ENCODE measurements at regions not wholly inside any gene's neighbourhood (a gene's known extent, or its start where the extent isn't known, plus 50 kb on each side); places are given as distances from the start of the nearest gene placed in this dataset.
"Not testable (repeated sequence)": the region's sequence is repeated elsewhere in the genome, so short reads cannot be mapped to it uniquely, and the experiment has no call there.

- no peak for ATAC-seq (ENCODE audit: low FRiP score)
- DNase-seq (ENCODE audit: low spot score) = no peak
- no peak for TF ChIP-seq CTCF (IDR thresholded peaks at IDR 0.05)
Measured at GRCh38 chr13:103605546-103606326, 539.5 kb upstream of the SLC10A2 start.

- not testable (repeated sequence) for ATAC-seq (ENCODE audit: low FRiP score); DNase-seq (ENCODE audit: low spot score)
Measured at GRCh38 chr13:103599870-103600269, 533.7 kb upstream of the SLC10A2 start.

GRCh38 chr13:103598671-103599070 lies 532.5 kb upstream of the SLC10A2 start:
- no peak for TF ChIP-seq CTCF (IDR thresholded peaks at IDR 0.05)
- no peak for DNase-seq (ENCODE audit: low spot score)
- no peak for ATAC-seq (ENCODE audit: low FRiP score)

- ATAC-seq (ENCODE audit: low FRiP score) (no peak), DNase-seq (ENCODE audit: low spot score) (no peak)
- no peak for TF ChIP-seq CTCF (IDR thresholded peaks at IDR 0.05)
Measured at GRCh38 chr13:103573446-103573845, 507.2 kb upstream of the SLC10A2 start.

GRCh38 chr13:103568314-103568713 lies 502.1 kb upstream of the SLC10A2 start:
- no peak for ATAC-seq (ENCODE audit: low FRiP score)

GRCh38 chr13:103557878-103558277 lies 491.7 kb upstream of the SLC10A2 start:
- ATAC-seq (ENCODE audit: low FRiP score) = no peak
- no peak for TF ChIP-seq CTCF (IDR thresholded peaks at IDR 0.05)
- DNase-seq (ENCODE audit: low spot score) = no peak

More at GRCh38 chr13:103568314-103568713, 502.1 kb upstream of the SLC10A2 start:
- no peak for DNase-seq (ENCODE audit: low spot score)
- TF ChIP-seq CTCF (IDR thresholded peaks at IDR 0.05) = no peak

- TF ChIP-seq CTCF (IDR thresholded peaks at IDR 0.05) = no peak
- DNase-seq (ENCODE audit: low spot score) (no peak), ATAC-seq (ENCODE audit: low FRiP score) (no peak)
Measured at GRCh38 chr13:103556681-103557080, 490.5 kb upstream of the SLC10A2 start.

Data from omental fat pad (tissue), 3 donors.